GM19467 (cell line): ENCODE measurements at regions not wholly inside any gene's neighbourhood (a gene's known extent, or its start where the extent isn't known, plus 50 kb on each side); places are given as distances from the start of the nearest gene placed in this dataset.

Experiments used
- ATAC-seq: cut with Tn5 transposase; IDR thresholded peaks from one replicate; pipeline ENCODE4 v1.9.1; 2021; ENCODE audit warnings: mild to moderate bottlenecking, moderate library complexity; ENCODE audit not compliant: unreplicated experiment

- ATAC-seq: no peak
Observed at GRCh38 chr13:40483601-40484000, 182.8 kb downstream of the FOXO1 start.

GRCh38 chr13:40484101-40484800 is 182.2 kb downstream of the FOXO1 start:
- ATAC-seq: no peak

- ATAC-seq: no peak
Observed at GRCh38 chr13:40484974-40485373, 181.5 kb downstream of the FOXO1 start.

GRCh38 chr13:40485611-40486517 is 180.6 kb downstream of the FOXO1 start:
- no peak for ATAC-seq

GRCh38 chr13:40486518-40487163 is 179.8 kb downstream of the FOXO1 start:
- no peak for ATAC-seq

- no peak for ATAC-seq
Observed at GRCh38 chr13:40488869-40489391, 177.5 kb downstream of the FOXO1 start.

GRCh38 chr13:40490086-40490758 is 176.2 kb downstream of the FOXO1 start:
- no peak for ATAC-seq

- no peak for ATAC-seq
Observed at GRCh38 chr13:40492511-40492910, 173.9 kb downstream of the FOXO1 start.

- no peak for ATAC-seq
Observed at GRCh38 chr13:40494513-40494912, 171.9 kb downstream of the FOXO1 start.

- no peak for ATAC-seq
Observed at GRCh38 chr13:40494946-40495620, 171.4 kb downstream of the FOXO1 start.

GRCh38 chr13:40495621-40496001 is 170.8 kb downstream of the FOXO1 start:
- no peak for ATAC-seq

GRCh38 chr13:40496035-40496810 is 170.2 kb downstream of the FOXO1 start:
- no peak for ATAC-seq

GRCh38 chr13:40498461-40498860 is 168.0 kb downstream of the FOXO1 start:
- no peak for ATAC-seq

GRCh38 chr13:40502236-40502635 is 164.2 kb downstream of the FOXO1 start:
- ATAC-seq: no peak

- no peak for ATAC-seq
Observed at GRCh38 chr13:40503011-40503410, 163.4 kb downstream of the FOXO1 start.

GRCh38 chr13:40503966-40504591 is 162.4 kb downstream of the FOXO1 start:
- ATAC-seq: no peak

GRCh38 chr13:40504641-40505040 is 161.8 kb downstream of the FOXO1 start:
- ATAC-seq: no peak

GRCh38 chr13:40505196-40505595 is 161.2 kb downstream of the FOXO1 start:
- no peak for ATAC-seq
